ENCODE measurements at regions not wholly inside any gene's neighbourhood (a gene's known extent, or its start where the extent isn't known, plus 50 kb on each side); places are given as distances from the start of the nearest gene placed in this dataset.

GRCh38 chr10:9219860-9220259, 1165.4 kb downstream of the GATA3 start:
- TF ChIP-seq CTCF (IDR thresholded peaks at IDR 0.05; ENCODE audit: partially characterized antibody, unreplicated experiment) = no peak
- Mint-ChIP-seq H3K36me3 (ENCODE audit: unreplicated experiment) (no peaks in the 10 kb centered on the region), H3K9me3 (ENCODE audit: unreplicated experiment) (no peaks in the 10 kb centered on the region), H3K27ac (ENCODE audit: unreplicated experiment) (no peak overlapping the region), H3K4me1 (ENCODE audit: low read depth, unreplicated experiment) (no peaks in the 10 kb centered on the region), H3K4me3 (ENCODE audit: unreplicated experiment) (no peak overlapping the region), H3K27me3 (ENCODE audit: unreplicated experiment) (no peaks in the 10 kb centered on the region)
- no peak for DNase-seq

GRCh38 chr10:9222917-9223316, 1168.4 kb downstream of the GATA3 start:
- Mint-ChIP-seq H3K4me3 (ENCODE audit: unreplicated experiment) (no peak overlapping the region), H3K27ac (ENCODE audit: unreplicated experiment) (no peak overlapping the region), H3K27me3 (ENCODE audit: unreplicated experiment) (no peaks in the 10 kb centered on the region), H3K36me3 (ENCODE audit: unreplicated experiment) (no peaks in the 10 kb centered on the region), H3K9me3 (ENCODE audit: unreplicated experiment) (no peaks in the 10 kb centered on the region), H3K4me1 (ENCODE audit: low read depth, unreplicated experiment) (no peaks in the 10 kb centered on the region)
- TF ChIP-seq CTCF (IDR thresholded peaks at IDR 0.05; ENCODE audit: partially characterized antibody, unreplicated experiment) = no peak
- DNase-seq = no peak

GRCh38 chr10:9227679-9228365, 1173.3 kb downstream of the GATA3 start:
- Mint-ChIP-seq H3K27ac (ENCODE audit: unreplicated experiment) (no peak overlapping the region), H3K36me3 (ENCODE audit: unreplicated experiment) (no peaks in the 10 kb centered on the region), H3K4me1 (ENCODE audit: low read depth, unreplicated experiment) (no peaks in the 10 kb centered on the region), H3K4me3 (ENCODE audit: unreplicated experiment) (no peak overlapping the region), H3K9me3 (ENCODE audit: unreplicated experiment) (no peaks in the 10 kb centered on the region), H3K27me3 (ENCODE audit: unreplicated experiment) (no peaks in the 10 kb centered on the region)
- TF ChIP-seq CTCF (IDR thresholded peaks at IDR 0.05; ENCODE audit: partially characterized antibody, unreplicated experiment) = no peak
- DNase-seq = no peak

GRCh38 chr10:9228771-9229170, 1174.3 kb downstream of the GATA3 start:
- Mint-ChIP-seq H3K4me3 (ENCODE audit: unreplicated experiment) (no peak overlapping the region), H3K27me3 (ENCODE audit: unreplicated experiment) (no peaks in the 10 kb centered on the region), H3K27ac (ENCODE audit: unreplicated experiment) (no peak overlapping the region), H3K4me1 (ENCODE audit: low read depth, unreplicated experiment) (no peaks in the 10 kb centered on the region), H3K9me3 (ENCODE audit: unreplicated experiment) (no peaks in the 10 kb centered on the region), H3K36me3 (ENCODE audit: unreplicated experiment) (no peaks in the 10 kb centered on the region)
- no peak for TF ChIP-seq CTCF (IDR thresholded peaks at IDR 0.05; ENCODE audit: partially characterized antibody, unreplicated experiment)
- no peak for DNase-seq

- DNase-seq = no peak
- Mint-ChIP-seq H3K27me3 (ENCODE audit: unreplicated experiment) (no peaks in the 10 kb centered on the region), H3K36me3 (ENCODE audit: unreplicated experiment) (no peaks in the 10 kb centered on the region), H3K4me3 (ENCODE audit: unreplicated experiment) (no peak overlapping the region), H3K9me3 (ENCODE audit: unreplicated experiment) (no peaks in the 10 kb centered on the region), H3K4me1 (ENCODE audit: low read depth, unreplicated experiment) (no peaks in the 10 kb centered on the region), H3K27ac (ENCODE audit: unreplicated experiment) (no peak overlapping the region)
- no peak for TF ChIP-seq CTCF (IDR thresholded peaks at IDR 0.05; ENCODE audit: partially characterized antibody, unreplicated experiment)
Measured at GRCh38 chr10:9229702-9230244, 1175.3 kb downstream of the GATA3 start.
